ENCODE measurements at regions not wholly inside any gene's neighbourhood (a gene's known extent, or its start where the extent isn't known, plus 50 kb on each side); places are given as distances from the start of the nearest gene placed in this dataset.
A peak's percentile ranks its signal among the peaks of the same experiment; 100 is the strongest.
"Not testable (repeated sequence)": the region's sequence is repeated elsewhere in the genome, so short reads cannot be mapped to it uniquely, and the experiment has no call there.

DNA sequence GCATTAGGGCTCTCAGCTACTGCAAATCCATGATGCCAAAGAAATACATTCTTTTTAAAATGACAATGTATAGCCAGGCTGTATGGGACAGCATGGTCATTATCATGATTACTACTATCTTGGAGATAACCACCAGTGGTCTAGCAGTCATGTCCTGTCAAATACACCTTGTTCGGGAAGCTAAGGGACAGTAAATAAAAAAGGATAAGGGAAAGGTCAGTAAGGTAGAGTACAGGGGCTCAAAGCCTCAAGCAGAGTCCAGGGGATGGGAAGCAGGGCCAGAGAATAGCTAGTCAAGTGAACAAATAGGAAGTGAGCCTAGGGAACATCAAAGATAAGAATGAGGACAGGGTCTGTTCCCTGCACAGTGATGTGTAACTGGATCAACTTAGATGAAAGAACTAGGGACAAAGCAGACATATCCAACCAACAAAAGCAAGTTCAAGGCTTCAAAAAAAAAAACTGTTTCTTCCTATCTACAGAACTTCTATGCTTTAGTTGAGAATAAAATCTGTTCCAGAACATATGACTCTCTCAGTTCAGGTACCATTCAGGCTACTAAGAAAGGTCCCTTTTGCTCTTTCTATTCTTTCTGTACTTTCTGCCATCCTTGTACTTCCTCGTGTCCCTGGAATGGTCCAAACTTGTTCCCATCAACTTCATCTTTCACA is 62.9 kb upstream of the EHBP1 start:
- peak overlapping the region; percentile 18 to 65 (median 48) for H3K27ac ChIP-seq
- H3K4me3 ChIP-seq = no peak overlapping the region
- no peaks in the 10 kb centered on the region for H3K36me3 ChIP-seq
- ATAC-seq (peak; percentile 68 to 87 (median 78)), DNase-seq (no peak)
- intact Hi-C loops (cut with DNase I) = no loop called here
- H3K4me1 ChIP-seq = peaks cover 0 to 25% (median 15%) of the 10 kb centered on the region in 4 donors
- TF ChIP-seq CTCF (IDR thresholded peaks at IDR 0.05) (no peak), POLR2A (IDR thresholded peaks at IDR 0.05) (no peak)
- H3K9me3 ChIP-seq = no peaks in the 10 kb centered on the region
- WGBS (ENCODE audit: insufficient coverage, low coverage, low lambda C conversion rate, missing lambda C conversion rate) = 21% methylated on average over 2 of the region's 2 CpGs
- no peaks in the 10 kb centered on the region for H3K27me3 ChIP-seq

- H3K9me3 ChIP-seq = no peaks in the 10 kb centered on the region
- peak; percentile 7 to 37 (median 16) for ATAC-seq
- intact Hi-C loops (cut with DNase I) = no loop called here
These were observed 63.6 kb upstream of the EHBP1 start for GRCh38 chr2:62641936-62642335.

DNA sequence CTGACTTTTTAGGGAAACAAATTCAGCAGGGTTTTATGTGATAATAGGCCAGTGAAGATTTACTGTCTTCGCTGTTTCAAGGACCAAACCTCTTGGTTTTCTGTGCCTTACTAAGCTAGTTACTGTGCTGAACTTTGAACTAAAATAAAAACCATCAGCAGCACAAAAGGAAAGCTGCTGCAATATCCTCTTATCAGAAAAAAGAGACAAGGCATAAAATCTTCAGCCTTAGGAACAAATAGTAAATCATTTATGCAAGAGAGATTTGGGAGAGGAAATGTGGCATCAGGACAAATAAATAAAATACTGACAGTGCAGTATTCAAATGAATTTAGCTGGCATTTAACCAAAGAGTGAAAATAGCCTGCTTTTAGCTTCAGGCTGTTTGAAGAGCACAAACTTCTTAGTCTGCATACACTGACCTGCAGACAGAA is 64.1 kb upstream of the EHBP1 start:
- H3K4me1 ChIP-seq = peaks cover 0 to 25% (median 15%) of the 10 kb centered on the region in 4 donors
- no peak overlapping the region for H3K4me3 ChIP-seq
- H3K27me3 ChIP-seq = no peaks in the 10 kb centered on the region
- H3K36me3 ChIP-seq = no peaks in the 10 kb centered on the region
- ATAC-seq = peak; percentile 84 to 86 (median 86)
- TF ChIP-seq POLR2A (IDR thresholded peaks at IDR 0.05) (no peak), CTCF (IDR thresholded peaks at IDR 0.05) (no peak)
- DNase-seq = no peak
- WGBS (ENCODE audit: insufficient coverage, low coverage, low lambda C conversion rate, missing lambda C conversion rate) = 12% methylated on average over 1 of the region's 1 CpG
- intact Hi-C loops (cut with DNase I) = no loop called here
- H3K9me3 ChIP-seq = no peaks in the 10 kb centered on the region
- H3K27ac ChIP-seq = peak overlapping the region in 2 of 3 donors; percentile 48 to 65

More at GRCh38 chr2:62641936-62642335, 63.6 kb upstream of the EHBP1 start:
- Histone ChIP-seq H3K4me1 (peaks cover 0 to 25% (median 15%) of the 10 kb centered on the region in 4 donors), H3K27ac (peak overlapping the region; percentile 18 to 65 (median 48)), H3K27me3 (no peaks in the 10 kb centered on the region), H3K36me3 (no peaks in the 10 kb centered on the region), H3K4me3 (no peak overlapping the region)
- 21% methylated on average over 4 of the region's 4 CpGs for WGBS (ENCODE audit: insufficient coverage, low coverage, low lambda C conversion rate, missing lambda C conversion rate)
- TF ChIP-seq CTCF (IDR thresholded peaks at IDR 0.05) (no peak), POLR2A (IDR thresholded peaks at IDR 0.05) (no peak)
- no peak for DNase-seq

DNA sequence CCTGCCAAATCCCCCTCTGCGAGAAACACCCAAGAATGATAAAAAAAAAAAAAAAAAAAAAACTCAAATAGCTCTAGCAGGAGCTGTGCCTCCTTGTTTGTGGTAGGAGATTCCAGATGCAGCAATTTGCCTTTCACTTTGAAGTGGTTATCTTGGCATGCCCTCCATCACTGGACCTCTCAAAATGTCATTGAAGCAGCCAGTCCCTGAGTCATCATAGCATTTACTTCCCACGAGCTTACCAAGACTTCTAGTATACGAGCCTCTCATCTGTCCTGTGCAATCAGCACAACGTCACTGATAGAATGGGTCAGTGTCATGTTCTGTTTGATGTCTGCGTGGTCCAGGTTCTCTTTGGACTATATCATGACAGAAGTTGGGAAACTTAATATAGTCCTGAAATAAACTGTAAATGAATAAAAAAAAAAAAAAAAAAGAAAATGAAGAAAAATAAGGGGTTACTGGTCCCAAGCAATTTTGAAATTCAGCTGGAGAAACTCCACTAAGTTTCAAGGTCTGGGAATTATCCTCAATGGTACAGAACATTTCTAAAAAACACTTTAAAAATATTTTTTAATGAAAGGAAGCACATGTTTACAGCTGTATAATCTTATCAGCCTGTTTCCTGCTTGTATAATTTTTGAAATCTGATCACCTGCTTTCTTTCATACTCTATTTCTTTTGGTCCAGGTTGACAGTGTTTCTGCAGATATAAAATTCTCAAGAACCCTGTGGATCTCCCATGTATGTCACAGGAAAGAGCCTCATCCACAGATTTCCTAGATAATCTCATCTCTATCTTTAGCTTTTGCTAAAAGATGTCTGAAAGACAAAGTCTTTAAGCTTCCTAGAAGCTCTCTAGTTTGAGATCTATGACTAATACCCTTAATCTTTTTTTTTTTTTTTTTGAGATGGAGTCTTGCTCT is 74.1 kb upstream of the EHBP1 start:
- H3K36me3 ChIP-seq = no peaks in the 10 kb centered on the region
- H3K9me3 ChIP-seq = no peaks in the 10 kb centered on the region
- no peaks in the 10 kb centered on the region for H3K4me1 ChIP-seq
- WGBS (ENCODE audit: insufficient coverage, low coverage, low lambda C conversion rate, missing lambda C conversion rate) = 87% methylated on average over 5 of the region's 5 CpGs
- H3K4me3 ChIP-seq = no peak overlapping the region
- intact Hi-C loops (cut with DNase I) = no loop called here
- H3K27ac ChIP-seq = no peak overlapping the region
- DNase-seq (no peak), ATAC-seq (no peak)
- TF ChIP-seq POLR2A (IDR thresholded peaks at IDR 0.05) (no peak), CTCF (IDR thresholded peaks at IDR 0.05) (no peak)
- H3K27me3 ChIP-seq = no peaks in the 10 kb centered on the region

- DNase-seq; intact Hi-C loops (cut with DNase I): not testable (repeated sequence)
These were observed 75.3 kb upstream of the EHBP1 start for GRCh38 chr2:62630206-62630605.

DNA sequence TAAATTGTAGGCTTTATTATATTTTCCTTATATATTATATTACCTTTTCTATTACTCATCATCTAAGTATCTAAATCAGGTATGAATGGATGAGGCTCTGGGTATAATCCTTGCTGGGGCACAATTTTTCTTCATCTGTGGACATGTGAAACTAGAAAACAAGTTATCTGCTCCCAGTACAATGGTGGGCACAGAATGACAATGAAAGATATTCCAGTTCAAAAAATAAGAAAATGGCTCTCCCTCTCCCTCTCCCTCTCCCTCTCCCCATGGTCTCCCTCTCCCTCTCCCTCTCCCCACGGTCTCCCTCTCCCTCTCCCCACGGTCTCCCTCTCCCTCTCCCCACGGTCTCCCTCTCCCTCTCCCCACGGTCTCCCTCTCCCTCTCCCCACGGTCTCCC is 76.2 kb upstream of the EHBP1 start:
- ATAC-seq; intact Hi-C loops (cut with DNase I); DNase-seq: not testable (repeated sequence)

More at GRCh38 chr2:62630206-62630605, 75.3 kb upstream of the EHBP1 start:
- ATAC-seq, H3K4me3 ChIP-seq, H3K36me3 ChIP-seq, H3K9me3 ChIP-seq, H3K27ac ChIP-seq, H3K27me3 ChIP-seq, H3K4me1 ChIP-seq: not testable (repeated sequence)
- no CpG with 5 or more reads among the region's 28 CpGs for WGBS (ENCODE audit: insufficient coverage, low coverage, low lambda C conversion rate, missing lambda C conversion rate)

More for the DNA sequence above, 76.2 kb upstream of the EHBP1 start:
- not testable (repeated sequence) for H3K36me3 ChIP-seq, H3K9me3 ChIP-seq, H3K4me1 ChIP-seq, H3K27me3 ChIP-seq, H3K4me3 ChIP-seq, H3K27ac ChIP-seq
- 0% methylated on average over 1 of the region's 5 CpGs for WGBS (ENCODE audit: insufficient coverage, low coverage, low lambda C conversion rate, missing lambda C conversion rate)
